Activated CD8-positive, alpha-beta memory T cell treated with anti-CD3 and anti-CD28 coated beads for 24 hours (primary cell): ENCODE measurements at regions not wholly inside any gene's neighbourhood (a gene's known extent, or its start where the extent isn't known, plus 50 kb on each side); places are given as distances from the start of the nearest gene placed in this dataset.
"Not testable (repeated sequence)": the region's sequence is repeated elsewhere in the genome, so short reads cannot be mapped to it uniquely, and the experiment has no call there.

ENCODE experiments used
- DNase-seq: peaks from one replicate; pipeline ENCODE4 v3.0.0-alpha.2; 2020

- DNase-seq, result no peak
These were observed 227.7 kb upstream of the TMEM260 start for GRCh38 chr14:56351861-56352260.

- no peak for DNase-seq
These were observed 226.6 kb upstream of the TMEM260 start for GRCh38 chr14:56352999-56353398.

GRCh38 chr14:56357428-56357827 lies 222.2 kb upstream of the TMEM260 start:
- DNase-seq, result no peak

GRCh38 chr14:56358275-56358674 lies 221.3 kb upstream of the TMEM260 start:
- DNase-seq, result no peak

- no peak for DNase-seq
These were observed 220.6 kb upstream of the TMEM260 start for GRCh38 chr14:56358851-56359614.

- not testable (repeated sequence) for DNase-seq
These were observed 213.9 kb upstream of the TMEM260 start for GRCh38 chr14:56365663-56366062.

GRCh38 chr14:56367416-56367815 lies 212.2 kb upstream of the TMEM260 start:
- DNase-seq, result no peak

GRCh38 chr14:56371737-56372136 lies 207.9 kb upstream of the TMEM260 start:
- no peak for DNase-seq

- no peak for DNase-seq
These were observed 205.2 kb upstream of the TMEM260 start for GRCh38 chr14:56374421-56374820.

- DNase-seq, result no peak
These were observed 201.6 kb upstream of the TMEM260 start for GRCh38 chr14:56378046-56378445.

- DNase-seq, result no peak
These were observed 201.1 kb upstream of the TMEM260 start for GRCh38 chr14:56378475-56378877.

- no peak for DNase-seq
These were observed 199.6 kb upstream of the TMEM260 start for GRCh38 chr14:56379956-56380355.

- DNase-seq, result no peak
These were observed 193.6 kb upstream of the TMEM260 start for GRCh38 chr14:56386024-56386423.

GRCh38 chr14:56390859-56391258 lies 188.7 kb upstream of the TMEM260 start:
- no peak for DNase-seq

- DNase-seq, result no peak
These were observed 184.6 kb upstream of the TMEM260 start for GRCh38 chr14:56394826-56395530.

GRCh38 chr14:56400109-56400825 lies 179.3 kb upstream of the TMEM260 start:
- DNase-seq, result no peak

GRCh38 chr14:56412468-56413434 lies 166.8 kb upstream of the TMEM260 start:
- DNase-seq, result no peak

GRCh38 chr14:56413721-56414120 lies 165.9 kb upstream of the TMEM260 start:
- no peak for DNase-seq

- no peak for DNase-seq
These were observed 165.4 kb upstream of the TMEM260 start for GRCh38 chr14:56414236-56414635.

GRCh38 chr14:56416213-56416612 lies 163.4 kb upstream of the TMEM260 start:
- DNase-seq, result no peak

- no peak for DNase-seq
These were observed 162.4 kb upstream of the TMEM260 start for GRCh38 chr14:56417173-56417572.

- DNase-seq, result no peak
These were observed 159.8 kb upstream of the TMEM260 start for GRCh38 chr14:56419750-56420149.

GRCh38 chr14:56422221-56422620 lies 157.4 kb upstream of the TMEM260 start:
- DNase-seq, result no peak
